Tibial artery (tissue), 4 donors: ENCODE measurements at regions not wholly inside any gene's neighbourhood (a gene's known extent, or its start where the extent isn't known, plus 50 kb on each side); places are given as distances from the start of the nearest gene placed in this dataset.
"Not testable (repeated sequence)": the region's sequence is repeated elsewhere in the genome, so short reads cannot be mapped to it uniquely, and the experiment has no call there.

ENCODE experiments used
- DNase-seq, 2 donors: peaks; one replicate each; pipeline ENCODE4 v3.0.0-alpha.2; 2019
- H3K27ac ChIP-seq, 2 donors: fragments of 200-600 bp; sonication (generic) in 1 of 2; 1 replicate in 1 of 2; 2 replicates in 1 of 2; pipeline ENCODE4 v1.5.1; 2018 to 2019; ENCODE audit warnings: mild to moderate bottlenecking in 1 of 2
- H3K27me3 ChIP-seq, 2 donors: fragments of 200-600 bp; sonication (generic) in 1 of 2; one replicate each; pipeline versions ENCODE4 v1.5.1 to v1.6.0; 2016 to 2019
- H3K36me3 ChIP-seq, 3 donors: fragments of 200-600 bp; sonication (generic) in 2 of 3; one replicate each; pipeline ENCODE4 v1.5.1; 2016 to 2019; ENCODE audit warnings: mild to moderate bottlenecking in 2 of 3
- H3K4me1 ChIP-seq, 4 donors: fragments of 200-600 bp; sonication (generic) in 2 of 4; 1 replicate in 3 of 4; 2 replicates in 1 of 4; pipeline ENCODE4 v1.5.1; 2016 to 2019
- H3K4me3 ChIP-seq, 2 donors: fragments of 200-600 bp; sonication (generic) in 1 of 2; 1 replicate in 1 of 2; 2 replicates in 1 of 2; pipeline ENCODE4 v1.5.1; 2018 to 2019; ENCODE audit warnings: mild to moderate bottlenecking in 2 of 2
- H3K9me3 ChIP-seq, 3 donors: fragments of 200-600 bp; sonication (generic) in 1 of 3; one replicate each; pipeline ENCODE4 v1.5.1; 2016 to 2019
- CTCF ChIP-seq, 2 experiments: fragments of 200-600 bp in 1 of 2; fragments of 450-650 bp in 1 of 2; IDR thresholded peaks; one replicate each; pipeline ENCODE4 v1.5.1; 2017 to 2019; ENCODE audit warnings: antibody characterized with exemption in 2 of 2, mild to moderate bottlenecking in 1 of 2, moderate library complexity in 1 of 2
- intact Hi-C: fragments of 100-400 bp; cut with DNase I; formaldehyde crosslinking; loops from one replicate; pipeline ENCODE4 v1.15.0; 2023; ENCODE audit warnings: low total_unique reads

DNA sequence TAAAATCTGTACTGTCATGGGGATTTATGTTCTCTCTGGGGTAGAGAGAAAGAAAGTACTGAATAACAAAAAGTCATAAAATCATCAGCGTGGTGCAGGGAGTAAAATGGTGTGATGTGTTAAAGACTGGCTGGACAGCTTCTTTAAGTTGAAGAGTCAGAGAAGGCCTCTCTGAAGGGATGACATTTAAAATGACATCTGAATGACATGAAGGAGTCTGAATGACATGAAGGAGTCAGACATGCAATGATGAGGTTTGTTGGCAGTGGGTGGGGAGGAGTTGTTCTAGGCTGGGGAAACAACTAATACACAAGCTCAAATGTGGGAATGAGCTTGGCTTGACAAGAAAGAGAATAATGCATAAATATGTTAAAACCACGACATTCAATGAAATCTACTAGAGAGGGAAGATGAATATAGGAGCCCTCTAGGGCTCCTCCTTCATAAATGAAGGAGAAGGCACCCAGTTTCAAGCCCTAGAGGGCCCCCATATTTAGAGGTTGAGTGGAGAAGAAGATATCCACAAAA lies 63.9 kb upstream of the KIT start:
- no peak overlapping the region for H3K27ac ChIP-seq
- no peaks in the 10 kb centered on the region for H3K36me3 ChIP-seq
- no peaks in the 10 kb centered on the region for H3K27me3 ChIP-seq
- H3K9me3 ChIP-seq: no peaks in the 10 kb centered on the region
- no peak overlapping the region for H3K4me3 ChIP-seq
- no peak for DNase-seq
- no peaks in the 10 kb centered on the region for H3K4me1 ChIP-seq
- no peak for TF ChIP-seq CTCF (IDR thresholded peaks at IDR 0.05)
- intact Hi-C loops: no loop called here

GRCh38 chr4:54596201-54596600 lies 61.6 kb upstream of the KIT start:
- Histone ChIP-seq H3K4me1 (no peaks in the 10 kb centered on the region), H3K9me3 (no peaks in the 10 kb centered on the region), H3K27me3 (no peaks in the 10 kb centered on the region), H3K4me3 (no peak overlapping the region), H3K27ac (no peak overlapping the region), H3K36me3 (no peaks in the 10 kb centered on the region)
- DNase-seq: no peak
- intact Hi-C loops: no loop called here
- no peak for TF ChIP-seq CTCF (IDR thresholded peaks at IDR 0.05)

- H3K4me3 ChIP-seq, H3K36me3 ChIP-seq, H3K9me3 ChIP-seq, DNase-seq, intact Hi-C loops, H3K27me3 ChIP-seq, H3K4me1 ChIP-seq, H3K27ac ChIP-seq: not testable (repeated sequence)
Measured at GRCh38 chr4:54597678-54598077, 60.1 kb upstream of the KIT start.

GRCh38 chr4:54602175-54602574 lies 55.6 kb upstream of the KIT start:
- H3K4me1 ChIP-seq, H3K27ac ChIP-seq, H3K4me3 ChIP-seq, H3K27me3 ChIP-seq, H3K36me3 ChIP-seq, H3K9me3 ChIP-seq, intact Hi-C loops, DNase-seq: not testable (repeated sequence)

DNA sequence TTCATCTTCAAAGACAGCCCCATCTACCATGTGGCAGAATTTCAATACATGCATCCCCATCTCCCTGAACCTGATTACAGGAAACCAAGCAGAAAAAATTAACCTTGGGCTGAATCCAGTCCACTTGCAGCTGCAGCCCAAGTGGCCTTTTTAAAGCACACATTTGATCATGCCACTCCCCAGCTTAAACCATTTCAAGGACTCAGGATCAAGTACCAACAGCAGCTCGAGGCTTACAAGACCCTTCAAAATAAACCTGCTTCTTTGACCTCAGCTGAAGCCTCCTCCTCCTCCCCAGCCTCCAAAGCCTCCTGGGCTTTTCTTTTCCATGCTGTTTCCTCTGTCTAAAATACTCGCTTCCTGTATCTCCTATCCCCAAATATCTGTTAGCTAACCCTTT lies 50.7 kb upstream of the KIT start:
- intact Hi-C loops: no loop called here
- Histone ChIP-seq H3K36me3 (no peaks in the 10 kb centered on the region), H3K27me3 (no peaks in the 10 kb centered on the region), H3K4me3 (no peak overlapping the region), H3K4me1 (no peaks in the 10 kb centered on the region), H3K9me3 (peaks cover 0 to 6% (median 0%) of the 10 kb centered on the region in 3 donors), H3K27ac (no peak overlapping the region)
- TF ChIP-seq CTCF (IDR thresholded peaks at IDR 0.05): no peak
- no peak for DNase-seq

GRCh38 chr4:54607521-54607920 lies 50.2 kb upstream of the KIT start:
- Histone ChIP-seq H3K4me1 (no peaks in the 10 kb centered on the region), H3K4me3 (no peak overlapping the region), H3K27me3 (no peaks in the 10 kb centered on the region), H3K27ac (no peak overlapping the region), H3K36me3 (no peaks in the 10 kb centered on the region), H3K9me3 (peaks cover 0 to 6% (median 0%) of the 10 kb centered on the region in 3 donors)
- TF ChIP-seq CTCF (IDR thresholded peaks at IDR 0.05): no peak
- intact Hi-C loops: no loop called here
- no peak for DNase-seq
